Stimulated activated CD8-positive, alpha-beta memory T cell treated with anti-CD3 and anti-CD28 coated beads, Interleukin-2, amount 100 ng/mL, for 1 hour (primary cell): ENCODE measurements at regions not wholly inside any gene's neighbourhood (a gene's known extent, or its start where the extent isn't known, plus 50 kb on each side); places are given as distances from the start of the nearest gene placed in this dataset.
"Not testable (repeated sequence)": the region's sequence is repeated elsewhere in the genome, so short reads cannot be mapped to it uniquely, and the experiment has no call there.

ENCODE experiments used
- DNase-seq, 2 donors: peaks; one replicate each; pipeline ENCODE4 v3.0.0-alpha.2; 2020; ENCODE audit warnings: low read depth in 2 of 2

- no peak for DNase-seq
Measured at GRCh38 chr18:2223849-2224248, 347.5 kb downstream of the METTL4 start.

- no peak for DNase-seq
Measured at GRCh38 chr18:2236232-2236631, 335.1 kb downstream of the METTL4 start.

GRCh38 chr18:2237706-2238105 is 333.6 kb downstream of the METTL4 start:
- DNase-seq: no peak

GRCh38 chr18:2240311-2240705 is 331.0 kb downstream of the METTL4 start:
- no peak for DNase-seq

GRCh38 chr18:2244641-2245040 is 326.7 kb downstream of the METTL4 start:
- DNase-seq: no peak

GRCh38 chr18:2247101-2247500 is 324.2 kb downstream of the METTL4 start:
- not testable (repeated sequence) for DNase-seq

- DNase-seq: no peak
Measured at GRCh38 chr18:2254977-2255376, 316.3 kb downstream of the METTL4 start.

- DNase-seq: no peak
Measured at GRCh38 chr18:2256577-2256976, 314.7 kb downstream of the METTL4 start.

- no peak for DNase-seq
Measured at GRCh38 chr18:2258954-2259353, 312.4 kb downstream of the METTL4 start.

GRCh38 chr18:2263303-2263890 is 307.9 kb downstream of the METTL4 start:
- no peak for DNase-seq

GRCh38 chr18:2274613-2275012 is 296.7 kb downstream of the METTL4 start:
- DNase-seq: no peak

- no peak for DNase-seq
Measured at GRCh38 chr18:2281086-2281485, 290.2 kb downstream of the METTL4 start.

- no peak for DNase-seq
Measured at GRCh38 chr18:2281523-2282199, 289.6 kb downstream of the METTL4 start.

- no peak for DNase-seq
Measured at GRCh38 chr18:2293109-2293839, 278.0 kb downstream of the METTL4 start.

GRCh38 chr18:2301316-2301715 is 270.0 kb downstream of the METTL4 start:
- no peak for DNase-seq

- no peak for DNase-seq
Measured at GRCh38 chr18:2302012-2302411, 269.3 kb downstream of the METTL4 start.

- no peak for DNase-seq
Measured at GRCh38 chr18:2302628-2303516, 268.4 kb downstream of the METTL4 start.

GRCh38 chr18:2303517-2304238 is 267.6 kb downstream of the METTL4 start:
- no peak for DNase-seq

- DNase-seq: no peak
Measured at GRCh38 chr18:2304378-2305175, 266.7 kb downstream of the METTL4 start.

GRCh38 chr18:2306606-2307005 is 264.7 kb downstream of the METTL4 start:
- DNase-seq: no peak

- no peak for DNase-seq
Measured at GRCh38 chr18:2310886-2311285, 260.4 kb downstream of the METTL4 start.
